HG02623 (cell line): ENCODE measurements at regions not wholly inside any gene's neighbourhood (a gene's known extent, or its start where the extent isn't known, plus 50 kb on each side); places are given as distances from the start of the nearest gene placed in this dataset.
"Not testable (repeated sequence)": the region's sequence is repeated elsewhere in the genome, so short reads cannot be mapped to it uniquely, and the experiment has no call there.

Experiments
- ATAC-seq: cut with Tn5 transposase; IDR thresholded peaks from one replicate; pipeline ENCODE4 v1.9.1; 2021; ENCODE audit warnings: moderate library complexity; ENCODE audit not compliant: unreplicated experiment

GRCh38 chrX:124680287-124680686, 333.9 kb downstream of the SH2D1A start:
- ATAC-seq = no peak

- ATAC-seq = no peak
These were observed 344.1 kb downstream of the SH2D1A start for GRCh38 chrX:124690495-124690894.

GRCh38 chrX:124699876-124700275, 353.5 kb downstream of the SH2D1A start:
- ATAC-seq = no peak

GRCh38 chrX:124717537-124717936, 371.2 kb downstream of the SH2D1A start:
- ATAC-seq = no peak

- ATAC-seq = no peak
These were observed 372.7 kb downstream of the SH2D1A start for GRCh38 chrX:124719060-124719459.

- ATAC-seq = no peak
These were observed 374.2 kb downstream of the SH2D1A start for GRCh38 chrX:124720532-124720931.

- ATAC-seq = no peak
These were observed 379.1 kb downstream of the SH2D1A start for GRCh38 chrX:124725502-124725901.

- ATAC-seq = no peak
These were observed 379.9 kb downstream of the SH2D1A start for GRCh38 chrX:124726292-124726691.

- ATAC-seq = no peak
These were observed 380.5 kb downstream of the SH2D1A start for GRCh38 chrX:124726881-124727280.

GRCh38 chrX:124736553-124737270, 390.3 kb downstream of the SH2D1A start:
- no peak for ATAC-seq

GRCh38 chrX:124737771-124738170, 391.4 kb downstream of the SH2D1A start:
- no peak for ATAC-seq

GRCh38 chrX:124747295-124747694, 400.9 kb downstream of the SH2D1A start:
- no peak for ATAC-seq

GRCh38 chrX:124764354-124764753, 418.0 kb downstream of the SH2D1A start:
- no peak for ATAC-seq

- ATAC-seq = no peak
These were observed 422.8 kb downstream of the SH2D1A start for GRCh38 chrX:124769166-124769565.

GRCh38 chrX:124771292-124771691, 424.9 kb downstream of the SH2D1A start:
- no peak for ATAC-seq

GRCh38 chrX:124788253-124788652, 441.9 kb downstream of the SH2D1A start:
- not testable (repeated sequence) for ATAC-seq

GRCh38 chrX:124789874-124790273, 443.5 kb downstream of the SH2D1A start:
- ATAC-seq = not testable (repeated sequence)

GRCh38 chrX:124791492-124792095, 445.2 kb downstream of the SH2D1A start:
- no peak for ATAC-seq

GRCh38 chrX:124796989-124797388, 450.6 kb downstream of the SH2D1A start:
- no peak for ATAC-seq

GRCh38 chrX:124804962-124805361, 458.6 kb downstream of the SH2D1A start:
- ATAC-seq = no peak

- no peak for ATAC-seq
These were observed 459.1 kb downstream of the SH2D1A start for GRCh38 chrX:124805486-124805885.

- no peak for ATAC-seq
These were observed 467.7 kb downstream of the SH2D1A start for GRCh38 chrX:124814106-124814505.

GRCh38 chrX:124818033-124818432, 471.7 kb downstream of the SH2D1A start:
- ATAC-seq = no peak
